Loucy (cell line): ENCODE measurements at regions not wholly inside any gene's neighbourhood (a gene's known extent, or its start where the extent isn't known, plus 50 kb on each side); places are given as distances from the start of the nearest gene placed in this dataset.

Experiments used
- H2AFZ ChIP-seq: fragments of 200-600 bp; sonication (generic); 2 replicates; pipeline ENCODE4 v1.6.0; 2016; ENCODE audit warnings: antibody characterized with exemption, mild to moderate bottlenecking, low read length, moderate library complexity
- H3F3A ChIP-seq: fragments of 200-600 bp; 2 replicates; pipeline ENCODE4 v1.6.0; 2016; ENCODE audit warnings: antibody characterized with exemption, low read depth, mild to moderate bottlenecking
- H3K27me3 ChIP-seq: fragments of 200-600 bp; sonication (generic); 2 replicates; pipeline ENCODE4 v1.6.1; 2014; ENCODE audit warnings: low read length, mild to moderate bottlenecking; ENCODE audit not compliant: insufficient read depth, poor library complexity, severe bottlenecking
- H3K36me3 ChIP-seq: fragments of 200-600 bp; sonication (generic); 2 replicates; pipeline ENCODE4 v1.6.1; 2016; ENCODE audit warnings: low read length; ENCODE audit not compliant: insufficient read depth
- H3K4me1 ChIP-seq: fragments of 200-600 bp; sonication (generic); 2 replicates; pipeline ENCODE4 v1.5.1; 2014; ENCODE audit warnings: low read length, mild to moderate bottlenecking; ENCODE audit not compliant: insufficient read depth, poor library complexity, severe bottlenecking
- H3K4me2 ChIP-seq: fragments of 200-600 bp; sonication (generic); 2 replicates; pipeline ENCODE4 v1.6.0; 2014; ENCODE audit warnings: antibody characterized with exemption, low read length, low read depth, mild to moderate bottlenecking; ENCODE audit not compliant: poor library complexity, severe bottlenecking
- H3K4me3 ChIP-seq: fragments of 200-600 bp; sonication (generic); 2 replicates; pipeline ENCODE4 v1.5.1; 2014; ENCODE audit warnings: low read length, mild to moderate bottlenecking, mixed read lengths; ENCODE audit not compliant: poor library complexity, severe bottlenecking
- H3K79me2 ChIP-seq: fragments of 200-600 bp; sonication (generic); 2 replicates; pipeline ENCODE4 v1.6.1; 2014; ENCODE audit warnings: low read length; ENCODE audit not compliant: insufficient read depth
- H3K9ac ChIP-seq: fragments of 200-600 bp; sonication (generic); 2 replicates; pipeline ENCODE4 v1.6.0; 2014; ENCODE audit warnings: mild to moderate bottlenecking, low read depth, low read length, moderate library complexity; ENCODE audit not compliant: poor library complexity, severe bottlenecking
- H3K9me2 ChIP-seq: fragments of 200-600 bp; sonication (generic); replicated peaks from 2 replicates; pipeline ENCODE4 v1.6.1; 2016; ENCODE audit warnings: low read depth, low read length, mixed read lengths
- H3K9me3 ChIP-seq: fragments of 200-600 bp; sonication (generic); 2 replicates; pipeline ENCODE4 v1.6.1; 2014; ENCODE audit warnings: mild to moderate bottlenecking, antibody characterized with exemption, low read length, low read depth; ENCODE audit not compliant: insufficient read depth
- H4K20me1 ChIP-seq: fragments of 200-600 bp; sonication (generic); 2 replicates; pipeline ENCODE4 v1.6.0; 2014; ENCODE audit warnings: antibody characterized with exemption, low read length, mild to moderate bottlenecking; ENCODE audit not compliant: insufficient read depth, poor library complexity, severe bottlenecking
- EZH2phosphoT487 ChIP-seq: fragments of 200-600 bp; IDR thresholded peaks from 2 replicates; pipeline ENCODE4 v1.6.1; 2018; ENCODE audit warnings: antibody characterized with exemption, mild to moderate bottlenecking, moderate library complexity, borderline replicate concordance
- TF ChIP-seq, protein P1 (sequence below): fragments of 200-600 bp; sonication (generic); conservative IDR thresholded peaks from 2 replicates; pipeline ENCODE4 v1.5.1; 2014; ENCODE audit warnings: mild to moderate bottlenecking, antibody characterized with exemption, low read length

DNA sequence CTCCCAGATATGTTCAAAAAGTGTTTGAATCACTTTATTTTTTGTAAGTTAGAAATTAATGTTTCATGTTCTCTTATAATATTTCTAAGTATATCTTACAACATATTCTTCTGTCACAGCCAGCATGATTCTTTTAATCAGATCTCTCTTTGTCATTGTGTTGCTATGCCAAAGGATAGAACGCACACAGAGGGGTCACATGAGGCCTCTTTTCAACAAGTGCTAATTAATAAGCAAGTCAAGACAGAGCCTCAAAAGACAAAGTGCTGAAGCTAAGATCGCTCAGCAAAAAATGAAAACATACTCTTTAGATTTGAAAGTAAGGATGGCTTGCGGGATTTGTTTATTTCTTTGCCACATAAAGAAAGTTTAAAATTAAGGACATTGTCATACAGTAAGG lies 508.8 kb upstream of the PTCHD4 start:
- no peak overlapping the region for H2AFZ ChIP-seq
- no peaks in the 10 kb centered on the region for H3K4me1 ChIP-seq
- H3K4me2 ChIP-seq, result no peak overlapping the region
- no peak overlapping the region for H3K4me3 ChIP-seq
- no peaks in the 10 kb centered on the region for H3K9me3 ChIP-seq
- no peaks in the 10 kb centered on the region for H4K20me1 ChIP-seq
- no peak for TF ChIP-seq EZH2phosphoT487
- TF ChIP-seq, protein P1, sequence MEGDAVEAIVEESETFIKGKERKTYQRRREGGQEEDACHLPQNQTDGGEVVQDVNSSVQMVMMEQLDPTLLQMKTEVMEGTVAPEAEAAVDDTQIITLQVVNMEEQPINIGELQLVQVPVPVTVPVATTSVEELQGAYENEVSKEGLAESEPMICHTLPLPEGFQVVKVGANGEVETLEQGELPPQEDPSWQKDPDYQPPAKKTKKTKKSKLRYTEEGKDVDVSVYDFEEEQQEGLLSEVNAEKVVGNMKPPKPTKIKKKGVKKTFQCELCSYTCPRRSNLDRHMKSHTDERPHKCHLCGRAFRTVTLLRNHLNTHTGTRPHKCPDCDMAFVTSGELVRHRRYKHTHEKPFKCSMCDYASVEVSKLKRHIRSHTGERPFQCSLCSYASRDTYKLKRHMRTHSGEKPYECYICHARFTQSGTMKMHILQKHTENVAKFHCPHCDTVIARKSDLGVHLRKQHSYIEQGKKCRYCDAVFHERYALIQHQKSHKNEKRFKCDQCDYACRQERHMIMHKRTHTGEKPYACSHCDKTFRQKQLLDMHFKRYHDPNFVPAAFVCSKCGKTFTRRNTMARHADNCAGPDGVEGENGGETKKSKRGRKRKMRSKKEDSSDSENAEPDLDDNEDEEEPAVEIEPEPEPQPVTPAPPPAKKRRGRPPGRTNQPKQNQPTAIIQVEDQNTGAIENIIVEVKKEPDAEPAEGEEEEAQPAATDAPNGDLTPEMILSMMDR, result no peak
- no peaks in the 10 kb centered on the region for H3K36me3 ChIP-seq
- no peaks in the 10 kb centered on the region for H3F3A ChIP-seq
- no peaks in the 10 kb centered on the region for H3K27me3 ChIP-seq
- no peak overlapping the region for H3K9ac ChIP-seq
- no peaks in the 10 kb centered on the region for H3K9me2 ChIP-seq
- no peaks in the 10 kb centered on the region for H3K79me2 ChIP-seq

DNA sequence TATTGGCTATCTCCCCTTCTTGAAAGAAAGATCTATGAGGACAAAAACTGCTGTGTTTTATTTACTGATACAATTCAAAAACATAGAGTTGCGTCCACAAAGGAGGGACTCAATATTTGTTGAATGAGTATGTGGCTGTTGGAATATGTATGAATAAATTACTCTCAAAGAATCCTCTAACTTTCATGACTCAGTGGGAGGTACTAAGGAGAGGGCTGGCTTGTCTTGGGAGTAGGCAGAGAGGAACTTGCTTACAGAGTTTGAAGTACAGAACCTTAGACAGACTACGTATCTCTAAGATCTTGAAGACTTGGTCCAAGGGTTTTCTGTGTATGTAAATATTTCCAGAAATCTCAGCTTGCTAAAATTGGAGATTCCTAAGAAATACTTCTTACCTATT lies 504.0 kb upstream of the PTCHD4 start:
- H3K9ac ChIP-seq, result no peak overlapping the region
- TF ChIP-seq, protein P1, result no peak
- TF ChIP-seq EZH2phosphoT487, result no peak
- H3K4me1 ChIP-seq, result no peaks in the 10 kb centered on the region
- H3F3A ChIP-seq, result no peaks in the 10 kb centered on the region
- 0 out of 2 replicates have a peak, but pooled peaks cover 4% of the 10 kb centered on the region for H3K9me2 ChIP-seq
- no peak overlapping the region for H2AFZ ChIP-seq
- H3K9me3 ChIP-seq, result no peaks in the 10 kb centered on the region
- H3K27me3 ChIP-seq, result no peaks in the 10 kb centered on the region
- H4K20me1 ChIP-seq, result no peaks in the 10 kb centered on the region
- no peaks in the 10 kb centered on the region for H3K79me2 ChIP-seq
- H3K4me3 ChIP-seq, result no peak overlapping the region
- no peaks in the 10 kb centered on the region for H3K36me3 ChIP-seq
- H3K4me2 ChIP-seq, result no peak overlapping the region

DNA sequence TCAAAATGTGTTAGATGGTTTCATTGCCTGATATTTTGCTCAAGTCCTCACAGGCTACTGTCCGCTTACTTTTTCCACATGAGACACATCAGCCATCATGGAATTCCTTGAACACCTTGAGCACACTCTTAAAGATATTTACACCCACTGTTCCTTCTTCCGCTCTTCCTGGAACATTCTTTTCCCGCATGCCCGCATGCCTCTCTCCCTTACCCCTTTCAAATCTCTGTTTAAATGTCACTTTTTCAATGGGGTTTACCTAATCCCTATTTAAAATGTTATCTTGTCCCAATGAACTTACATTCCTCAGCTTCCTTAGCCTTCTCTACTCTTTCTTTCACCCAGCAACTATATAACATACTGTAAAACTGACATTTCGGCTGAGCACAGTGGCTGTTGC lies 503.3 kb upstream of the PTCHD4 start:
- Histone ChIP-seq H3K36me3 (no peaks in the 10 kb centered on the region), H3K79me2 (no peaks in the 10 kb centered on the region), H3K9ac (no peak overlapping the region), H3F3A (no peaks in the 10 kb centered on the region), H3K4me1 (no peaks in the 10 kb centered on the region), H3K27me3 (no peaks in the 10 kb centered on the region), H3K4me3 (no peak overlapping the region), H4K20me1 (no peaks in the 10 kb centered on the region), H3K4me2 (no peak overlapping the region), H3K9me2 (0 out of 2 replicates have a peak, but pooled peaks cover 4% of the 10 kb centered on the region), H3K9me3 (no peaks in the 10 kb centered on the region), H2AFZ (no peak overlapping the region)
- TF ChIP-seq, protein P1, result no peak
- TF ChIP-seq EZH2phosphoT487, result no peak
